DOHH2 (cell line): ENCODE measurements at regions not wholly inside any gene's neighbourhood (a gene's known extent, or its start where the extent isn't known, plus 50 kb on each side); places are given as distances from the start of the nearest gene placed in this dataset.

ENCODE experiments used
- H3F3A ChIP-seq: fragments of 200-600 bp; sonication (generic), shearing (Covaris generic); 2 replicates; pipeline ENCODE4 v1.6.0; 2016; ENCODE audit warnings: antibody characterized with exemption, mild to moderate bottlenecking; ENCODE audit not compliant: control insufficient read depth, insufficient read depth
- H3K27ac ChIP-seq: fragments of 200-600 bp; sonication (generic); 2 replicates; pipeline ENCODE4 v1.5.1; 2014; ENCODE audit warnings: low read depth, mild to moderate bottlenecking, low read length, moderate library complexity
- H3K27me3 ChIP-seq: fragments of 200-600 bp; sonication (generic); 2 replicates; pipeline ENCODE4 v1.6.1; 2014; ENCODE audit warnings: mild to moderate bottlenecking, low read length, mixed read lengths; ENCODE audit not compliant: control insufficient read depth
- H3K36me3 ChIP-seq: fragments of 200-600 bp; sonication (generic); 2 replicates; pipeline ENCODE4 v1.6.1; 2014; ENCODE audit warnings: mild to moderate bottlenecking, low read length, moderate library complexity, mixed read lengths; ENCODE audit not compliant: control insufficient read depth
- H3K4me1 ChIP-seq: fragments of 200-600 bp; sonication (generic); 2 replicates; pipeline ENCODE4 v1.6.1; 2014; ENCODE audit warnings: mild to moderate bottlenecking, low read length, mixed read lengths; ENCODE audit not compliant: control insufficient read depth
- H3K4me2 ChIP-seq: fragments of 200-600 bp; sonication (generic); 2 replicates; pipeline ENCODE4 v1.6.0; 2014; ENCODE audit warnings: mild to moderate bottlenecking, low read length, moderate library complexity
- H3K4me3 ChIP-seq: fragments of 200-600 bp; sonication (generic); 2 replicates; pipeline ENCODE4 v1.5.1; 2014; ENCODE audit warnings: mild to moderate bottlenecking, low read length, mixed read lengths
- H3K79me2 ChIP-seq: fragments of 200-600 bp; sonication (generic); 2 replicates; pipeline ENCODE4 v1.6.1; 2014; ENCODE audit warnings: mild to moderate bottlenecking, low read length, mixed read lengths; ENCODE audit not compliant: control insufficient read depth
- H3K9me2 ChIP-seq: fragments of 200-600 bp; sonication (generic); replicated peaks from 2 replicates; pipeline ENCODE4 v1.6.1; 2014; ENCODE audit warnings: mild to moderate bottlenecking, low read length, mixed read lengths; ENCODE audit not compliant: control insufficient read depth
- H3K9me3 ChIP-seq: fragments of 200-600 bp; sonication (generic); 2 replicates; pipeline ENCODE4 v1.6.1; 2014; ENCODE audit warnings: antibody characterized with exemption, low read length, mixed read lengths; ENCODE audit not compliant: control insufficient read depth, insufficient read depth
- H4K20me1 ChIP-seq: fragments of 200-600 bp; sonication (generic); 2 replicates; pipeline ENCODE4 v1.6.0; 2014; ENCODE audit warnings: low read depth, mild to moderate bottlenecking, antibody characterized with exemption, low read length, moderate library complexity; ENCODE audit not compliant: control insufficient read depth, insufficient read depth
- CTCF ChIP-seq: fragments of 200-600 bp; sonication (generic); IDR thresholded peaks from one replicate; pipeline ENCODE4 v1.5.1; 2014; ENCODE audit warnings: antibody characterized with exemption, mild to moderate bottlenecking, low read depth, low read length; ENCODE audit not compliant: poor library complexity, severe bottlenecking
- EZH2phosphoT487 ChIP-seq: fragments of 200-600 bp; sonication (generic); IDR thresholded peaks from 2 replicates; pipeline ENCODE4 v1.6.1; 2017; ENCODE audit warnings: borderline replicate concordance, mild to moderate bottlenecking, antibody characterized with exemption, low read length, moderate library complexity, mixed read lengths

DNA sequence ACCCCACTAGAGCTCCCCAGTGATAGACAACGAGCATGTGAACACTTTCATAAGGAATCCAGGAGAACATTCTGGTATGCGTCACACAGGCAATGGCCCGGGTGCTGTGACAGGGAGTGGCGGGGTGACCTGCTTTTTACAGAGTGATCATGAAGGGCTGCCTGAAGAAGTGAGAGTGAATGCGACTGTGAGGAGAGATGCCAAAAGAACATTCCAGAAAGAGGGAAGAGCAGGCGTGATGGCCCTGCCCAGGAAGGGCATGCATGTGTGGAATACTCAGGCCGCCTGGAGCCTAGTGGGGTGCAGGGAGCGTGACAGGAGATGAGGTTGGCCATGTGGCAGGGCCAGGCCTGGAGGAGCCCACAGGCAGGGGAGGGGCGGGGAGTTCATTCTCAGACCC is 53.8 kb downstream of the FZD10 start:
- no peak overlapping the region for H3K4me3 ChIP-seq
- H3F3A ChIP-seq, result no peaks in the 10 kb centered on the region
- H3K27ac ChIP-seq, result no peak overlapping the region
- no peaks in the 10 kb centered on the region for H3K9me2 ChIP-seq
- no peaks in the 10 kb centered on the region for H3K27me3 ChIP-seq
- H4K20me1 ChIP-seq, result no peaks in the 10 kb centered on the region
- H3K9me3 ChIP-seq, result peaks cover 4% of the 10 kb centered on the region; the same call in 1 of the 2 replicates
- H3K36me3 ChIP-seq, result no peaks in the 10 kb centered on the region
- no peaks in the 10 kb centered on the region for H3K4me1 ChIP-seq
- TF ChIP-seq CTCF (no peak), EZH2phosphoT487 (no peak)
- H3K4me2 ChIP-seq, result no peak overlapping the region
- H3K79me2 ChIP-seq, result no peaks in the 10 kb centered on the region

GRCh38 chr12:130218682-130219081 is 56.4 kb downstream of the FZD10 start:
- no peak overlapping the region for H3K27ac ChIP-seq
- H3K4me3 ChIP-seq, result no peak overlapping the region
- no peak overlapping the region for H3K4me2 ChIP-seq
- H3F3A ChIP-seq, result no peaks in the 10 kb centered on the region
- no peaks in the 10 kb centered on the region for H3K79me2 ChIP-seq
- H3K36me3 ChIP-seq, result no peaks in the 10 kb centered on the region
- H3K9me3 ChIP-seq, result peaks cover 4% of the 10 kb centered on the region; the same call in 1 of the 2 replicates
- TF ChIP-seq EZH2phosphoT487 (no peak), CTCF (no peak)
- no peaks in the 10 kb centered on the region for H3K9me2 ChIP-seq
- H3K4me1 ChIP-seq, result no peaks in the 10 kb centered on the region
- no peaks in the 10 kb centered on the region for H4K20me1 ChIP-seq
- H3K27me3 ChIP-seq, result no peaks in the 10 kb centered on the region

GRCh38 chr12:130219929-130220705 is 57.9 kb downstream of the FZD10 start:
- no peaks in the 10 kb centered on the region for H3F3A ChIP-seq
- no peaks in the 10 kb centered on the region for H3K79me2 ChIP-seq
- no peak overlapping the region for H3K27ac ChIP-seq
- no peaks in the 10 kb centered on the region for H3K4me1 ChIP-seq
- no peak for TF ChIP-seq CTCF
- TF ChIP-seq EZH2phosphoT487, result no peak
- H3K4me2 ChIP-seq, result no peak overlapping the region
- H3K9me3 ChIP-seq, result peaks cover 4% of the 10 kb centered on the region; the same call in 1 of the 2 replicates
- H3K36me3 ChIP-seq, result no peaks in the 10 kb centered on the region
- no peaks in the 10 kb centered on the region for H3K9me2 ChIP-seq
- H3K27me3 ChIP-seq, result no peaks in the 10 kb centered on the region
- no peak overlapping the region for H3K4me3 ChIP-seq
- H4K20me1 ChIP-seq, result no peaks in the 10 kb centered on the region
